GM19239 (cell line): ENCODE measurements at regions not wholly inside any gene's neighbourhood (a gene's known extent, or its start where the extent isn't known, plus 50 kb on each side); places are given as distances from the start of the nearest gene placed in this dataset.
A peak's percentile ranks its signal among the peaks of the same experiment; 100 is the strongest.
"Not testable (repeated sequence)": the region's sequence is repeated elsewhere in the genome, so short reads cannot be mapped to it uniquely, and the experiment has no call there.

Experiments used
- DNase-seq: peaks from one replicate; pipeline ENCODE4 v3.0.0; 2011; ENCODE audit warnings: low spot score; ENCODE audit not compliant: insufficient read length
- FAIRE-seq: peaks from 2 replicates; lab custom pipeline; 2011; peaks lifted over from hg19 to GRCh38; lab: Jason Lieb, UNC

DNA sequence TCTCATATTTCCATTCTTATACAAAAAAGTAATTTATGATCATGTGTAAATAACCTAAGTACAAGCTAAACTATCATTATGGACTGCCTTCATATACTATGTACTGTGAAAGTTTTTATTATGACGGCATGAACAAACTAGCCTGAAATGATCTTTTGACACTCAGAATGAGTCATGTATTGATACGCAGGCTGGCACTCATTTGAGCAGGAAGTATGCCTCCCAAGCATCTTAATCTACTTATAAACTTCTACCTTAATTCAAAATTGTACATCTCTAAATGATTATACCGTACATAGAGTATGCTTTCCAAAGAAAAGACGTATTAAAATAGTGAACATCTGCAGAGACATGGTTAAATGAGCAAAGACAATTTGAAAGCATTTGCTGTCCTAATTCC, 207.1 kb upstream of the SPOPL start:
- no peak for DNase-seq
- FAIRE-seq: no peak

DNA sequence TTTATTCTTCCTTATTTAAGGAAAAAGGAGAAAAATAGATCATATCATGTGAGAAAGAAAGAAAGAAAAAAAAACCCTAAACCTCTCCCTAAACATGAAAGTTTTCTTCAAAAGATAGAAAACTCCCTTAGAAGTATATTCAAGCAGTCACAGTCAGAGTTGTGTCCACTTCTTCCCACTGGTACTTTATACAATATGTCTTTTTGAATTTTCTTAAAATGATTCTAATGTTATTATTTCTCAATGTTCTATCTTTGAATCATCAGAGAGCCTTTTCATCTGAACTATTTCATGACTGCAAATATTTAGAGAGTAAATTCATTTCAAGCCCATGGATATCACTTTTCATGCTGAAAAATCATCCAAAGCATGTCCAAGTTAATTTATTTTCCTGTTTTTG, 205.2 kb upstream of the SPOPL start:
- no peak for DNase-seq
- no peak for FAIRE-seq

DNA sequence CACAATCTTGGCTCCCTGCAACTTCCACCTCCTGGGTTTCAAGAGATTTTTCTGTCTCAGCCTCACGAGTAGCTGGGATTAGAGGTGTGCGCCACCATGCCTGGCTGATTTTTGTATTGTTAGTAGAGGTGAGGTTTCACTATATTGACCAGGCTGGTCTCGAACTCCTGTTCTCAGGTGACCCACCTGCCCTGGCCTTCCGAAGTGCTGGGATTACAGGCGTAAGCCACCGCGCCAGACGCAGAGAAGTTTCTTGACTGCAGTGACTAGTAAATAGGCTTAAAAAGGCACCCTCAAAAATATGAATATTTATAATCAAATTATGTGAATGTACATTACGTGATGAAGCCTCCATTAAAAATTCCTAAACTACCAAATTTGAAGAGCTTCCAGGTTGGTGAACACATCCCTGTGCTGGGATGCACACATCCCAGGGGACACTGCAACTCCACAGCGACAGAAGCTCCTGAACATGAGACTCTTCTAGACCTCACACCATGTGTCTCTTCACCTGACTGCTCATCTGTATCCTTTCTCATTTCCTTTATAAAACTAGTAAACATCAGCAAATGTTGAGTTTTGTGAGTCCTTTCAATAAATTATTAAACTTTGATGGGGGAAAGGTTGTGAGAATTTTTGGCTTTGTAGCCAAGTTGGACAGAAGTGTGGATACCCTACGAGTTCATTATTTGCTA, 203.3 kb upstream of the SPOPL start:
- peak; percentile 92 for FAIRE-seq
- no peak for DNase-seq

- peak; percentile 86 for FAIRE-seq
- DNase-seq: no peak
Observed at GRCh38 chr2:138298900-138299299, 202.7 kb upstream of the SPOPL start.

- DNase-seq (no peak), FAIRE-seq (no peak)
Observed at GRCh38 chr2:138306626-138307025, 194.9 kb upstream of the SPOPL start.

DNA sequence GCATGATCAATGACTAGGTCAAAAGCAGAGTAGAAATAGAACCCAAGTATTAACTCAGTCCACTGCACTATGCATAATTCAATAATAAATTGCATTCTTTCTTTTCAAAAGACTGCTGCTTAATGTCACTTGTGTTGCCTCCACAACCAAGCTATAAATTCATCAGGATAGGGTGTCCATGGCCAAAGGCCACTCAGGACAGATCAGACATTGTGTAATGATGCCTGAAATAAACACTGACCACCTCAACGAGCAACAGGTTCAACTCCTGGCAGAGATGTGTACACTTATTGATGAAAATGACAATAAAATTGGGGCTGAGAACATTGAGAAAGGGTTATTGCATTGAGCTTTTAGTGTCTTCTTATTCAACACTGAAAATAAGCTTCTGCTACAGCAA, 194.5 kb upstream of the SPOPL start:
- DNase-seq (no peak), FAIRE-seq (no peak)

DNA sequence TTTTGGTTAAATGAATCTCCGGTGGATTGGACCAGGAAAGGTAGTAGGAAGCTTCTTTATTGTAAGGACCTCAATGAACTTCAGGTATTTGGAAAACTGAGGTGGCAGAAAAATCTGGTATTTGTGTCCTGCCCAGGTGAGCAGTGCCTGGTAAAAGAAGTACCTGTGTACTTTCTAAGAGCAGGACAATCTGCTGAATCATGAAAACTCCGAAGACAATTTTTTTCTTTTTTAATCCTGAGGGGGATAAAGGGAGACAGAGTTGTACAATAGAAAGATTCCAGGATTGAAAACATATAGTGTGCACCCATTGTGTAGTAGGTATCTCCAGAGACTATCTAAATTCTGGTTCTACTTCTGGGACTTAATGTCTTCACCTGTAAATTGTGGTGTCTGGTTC, 191.8 kb upstream of the SPOPL start:
- FAIRE-seq (no peak), DNase-seq (no peak)

- DNase-seq (no peak), FAIRE-seq (no peak)
Observed at GRCh38 chr2:138312061-138312460, 189.5 kb upstream of the SPOPL start.

GRCh38 chr2:138315619-138316018, 186.0 kb upstream of the SPOPL start:
- DNase-seq, FAIRE-seq: not testable (repeated sequence)

- FAIRE-seq (no peak), DNase-seq (no peak)
Observed at GRCh38 chr2:138319616-138320015, 182.0 kb upstream of the SPOPL start.

DNA sequence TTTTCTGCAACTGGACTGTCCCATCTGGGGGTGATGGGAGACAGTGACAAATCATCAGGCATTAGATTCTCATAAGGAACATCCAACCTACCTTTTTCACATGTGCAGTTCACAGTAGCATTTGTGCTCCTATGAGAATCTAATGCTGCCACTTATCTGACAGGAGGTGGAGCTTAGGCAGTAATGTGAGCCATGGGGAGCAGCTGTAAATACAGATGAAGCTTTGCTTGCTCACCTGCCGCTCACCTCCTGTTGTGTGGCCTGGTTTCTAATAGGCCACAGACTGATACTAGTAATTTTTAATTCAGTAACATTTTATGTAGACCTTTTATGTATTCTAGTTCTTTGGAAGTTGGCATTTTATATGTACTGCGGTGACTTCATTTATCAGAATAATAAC, 180.1 kb upstream of the SPOPL start:
- FAIRE-seq (no peak), DNase-seq (no peak)

DNA sequence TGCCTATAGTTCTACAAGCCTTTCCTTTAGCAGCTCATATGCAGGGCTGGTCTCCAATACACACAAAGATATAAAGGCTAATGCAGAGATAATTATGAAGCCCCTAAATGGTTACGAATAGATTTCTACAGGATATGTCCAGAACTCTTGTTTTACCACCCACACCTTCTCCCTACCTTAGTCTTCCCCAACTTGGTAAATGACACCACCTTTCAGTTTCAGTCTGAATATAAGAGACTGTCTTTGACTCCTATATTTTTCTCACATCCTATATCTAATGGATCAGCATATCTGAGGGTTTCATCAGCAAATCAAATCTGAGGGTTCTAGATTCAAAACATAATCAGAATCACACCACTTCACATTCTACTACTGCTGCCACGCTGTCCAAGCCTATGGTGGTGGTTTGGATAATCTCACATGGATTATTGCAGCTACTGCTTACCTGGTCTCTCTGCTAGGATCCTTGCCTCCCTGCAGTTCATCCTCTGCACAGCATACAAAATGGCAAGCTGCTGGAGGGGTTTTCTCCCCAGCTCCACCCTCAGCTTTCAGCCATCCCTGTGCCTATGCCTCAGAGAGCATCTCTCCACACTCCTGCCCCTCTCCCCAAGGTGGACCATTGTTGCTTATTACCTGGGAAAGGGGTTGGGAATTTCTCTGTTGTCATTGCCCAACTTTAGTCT, 178.0 kb upstream of the SPOPL start:
- no peak for FAIRE-seq
- no peak for DNase-seq

DNA sequence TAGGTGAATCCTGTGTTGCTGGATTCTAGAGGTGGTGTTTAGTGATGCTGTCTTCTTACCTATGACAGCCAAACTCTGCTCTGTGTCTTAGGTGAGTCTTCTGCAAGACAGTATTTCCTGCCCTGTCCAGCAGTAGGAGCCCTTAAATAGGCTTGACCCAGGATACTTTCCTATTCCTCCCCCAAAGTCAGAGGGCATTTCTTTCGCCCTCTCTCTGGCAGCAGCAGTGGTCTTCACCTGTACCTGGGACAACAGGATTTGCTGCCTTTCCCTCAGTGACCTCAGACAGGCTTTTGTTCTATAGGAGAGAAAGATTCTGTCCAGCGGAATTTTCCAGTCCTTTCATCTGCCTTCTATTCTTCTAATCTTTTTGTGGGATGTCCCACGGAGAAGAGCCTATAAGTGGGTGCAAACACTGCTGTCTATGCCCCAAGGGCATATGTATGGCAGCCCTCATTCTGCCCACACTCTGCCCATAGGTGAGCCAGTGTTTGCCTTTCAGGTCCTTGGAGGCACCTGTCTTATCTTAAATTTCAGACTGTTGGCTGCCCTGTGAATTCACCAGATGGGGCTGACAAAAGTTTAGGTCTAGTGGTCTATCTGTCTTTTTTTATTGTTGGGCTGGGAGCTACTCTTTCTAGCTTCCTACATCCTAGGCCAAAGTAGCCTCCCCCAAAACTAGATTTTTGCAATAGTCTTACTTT, 177.3 kb upstream of the SPOPL start:
- DNase-seq (no peak), FAIRE-seq (no peak)

DNA sequence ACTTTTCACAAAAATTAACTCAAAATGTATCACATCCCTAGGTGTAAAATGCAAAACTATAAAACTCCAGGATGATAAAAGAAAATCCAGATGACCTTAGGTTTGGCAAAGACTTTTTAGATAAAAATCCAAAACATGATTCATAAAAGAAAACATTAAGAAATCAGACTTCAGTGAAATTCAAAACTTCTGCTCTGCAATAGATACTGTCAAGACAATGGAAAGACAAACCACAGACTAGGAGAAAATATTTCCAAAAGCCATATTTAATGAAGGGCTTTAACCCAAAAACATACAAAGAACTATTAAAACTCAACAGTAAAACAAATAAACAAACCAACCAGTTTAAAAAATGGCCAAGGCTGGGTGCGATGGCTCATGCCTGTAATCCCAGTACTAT, 173.6 kb upstream of the SPOPL start:
- DNase-seq (no peak), FAIRE-seq (no peak)

GRCh38 chr2:138329162-138329561, 172.4 kb upstream of the SPOPL start:
- DNase-seq (no peak), FAIRE-seq (no peak)

- FAIRE-seq (no peak), DNase-seq (no peak)
Observed at GRCh38 chr2:138329591-138329990, 172.0 kb upstream of the SPOPL start.

GRCh38 chr2:138333121-138333520, 168.4 kb upstream of the SPOPL start:
- no peak for DNase-seq
- no peak for FAIRE-seq

DNA sequence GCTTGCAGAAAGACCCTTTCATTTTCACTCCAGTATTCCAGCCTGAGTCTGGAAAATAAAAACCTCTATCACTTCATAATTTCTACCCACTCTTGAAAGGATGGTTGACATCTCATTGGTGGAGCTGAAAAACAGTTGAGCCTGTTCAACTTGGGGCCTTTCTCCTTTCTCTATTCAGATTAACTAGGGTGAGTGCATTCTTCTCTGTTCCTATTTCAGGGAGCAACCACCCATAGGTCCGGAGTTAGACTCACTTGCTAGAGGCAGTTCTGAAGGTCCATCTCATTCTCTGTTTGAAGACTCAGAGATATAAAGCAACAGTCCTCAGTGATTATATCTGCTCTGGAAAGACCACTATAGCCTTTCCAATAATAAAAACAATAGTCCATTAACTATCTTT, 167.9 kb upstream of the SPOPL start:
- DNase-seq (no peak), FAIRE-seq (no peak)

DNA sequence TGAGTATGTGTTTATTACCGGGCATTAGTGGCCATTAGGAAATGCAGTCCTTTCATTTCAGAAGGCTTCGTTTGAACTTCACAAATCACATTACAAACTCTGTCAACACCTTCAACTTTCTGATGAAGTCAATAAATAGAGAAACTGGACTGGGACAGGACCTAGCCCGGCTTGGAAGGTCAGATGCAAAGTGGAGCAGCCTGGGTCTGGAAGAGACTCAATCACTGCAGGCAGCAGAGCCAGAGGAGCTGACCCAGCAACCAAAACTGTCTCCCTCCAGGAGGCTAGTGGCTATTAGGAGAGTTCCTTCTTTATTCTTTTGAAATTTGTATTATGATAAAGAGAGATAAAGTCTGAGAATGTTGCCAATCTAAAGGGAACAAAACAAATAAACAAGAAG, 167.2 kb upstream of the SPOPL start:
- DNase-seq (no peak), FAIRE-seq (no peak)

GRCh38 chr2:138335036-138335435, 166.5 kb upstream of the SPOPL start:
- FAIRE-seq (no peak), DNase-seq (no peak)

- DNase-seq (no peak), FAIRE-seq (no peak)
Observed at GRCh38 chr2:138336146-138336545, 165.4 kb upstream of the SPOPL start.
